HG02588 (cell line): ENCODE measurements at regions not wholly inside any gene's neighbourhood (a gene's known extent, or its start where the extent isn't known, plus 50 kb on each side); places are given as distances from the start of the nearest gene placed in this dataset.
"Not testable (repeated sequence)": the region's sequence is repeated elsewhere in the genome, so short reads cannot be mapped to it uniquely, and the experiment has no call there.

Experiments
- ATAC-seq: cut with Tn5 transposase; IDR thresholded peaks from one replicate; pipeline ENCODE4 v1.9.1; 2021; ENCODE audit warnings: mild to moderate bottlenecking, moderate library complexity; ENCODE audit not compliant: unreplicated experiment

GRCh38 chr10:109664554-109664953 lies 258.8 kb downstream of the XPNPEP1 start:
- ATAC-seq: no peak

DNA sequence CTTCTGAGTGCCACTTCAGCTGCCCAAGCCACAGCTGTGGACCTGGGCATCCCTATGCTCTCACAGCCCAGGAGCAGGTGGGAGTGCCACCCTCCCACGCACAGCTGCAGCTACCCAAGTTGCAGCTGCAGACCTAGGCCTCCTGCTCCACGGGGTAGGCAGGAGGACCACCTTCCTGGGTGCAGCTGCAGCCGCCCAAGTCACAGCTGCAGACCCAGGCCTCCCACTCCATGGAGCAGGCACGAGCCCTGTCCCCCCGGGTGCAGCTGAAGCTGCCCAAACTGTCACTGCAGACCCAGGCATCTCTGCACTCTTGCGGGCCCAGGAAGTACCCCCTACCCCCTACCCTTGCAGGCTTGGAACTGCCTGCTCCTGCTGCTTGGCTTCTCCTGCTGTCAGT lies 260.2 kb downstream of the XPNPEP1 start:
- ATAC-seq: no peak

GRCh38 chr10:109652612-109653011 lies 270.7 kb downstream of the XPNPEP1 start:
- not testable (repeated sequence) for ATAC-seq

- no peak for ATAC-seq
Measured at GRCh38 chr10:109650228-109650627, 273.1 kb downstream of the XPNPEP1 start.

DNA sequence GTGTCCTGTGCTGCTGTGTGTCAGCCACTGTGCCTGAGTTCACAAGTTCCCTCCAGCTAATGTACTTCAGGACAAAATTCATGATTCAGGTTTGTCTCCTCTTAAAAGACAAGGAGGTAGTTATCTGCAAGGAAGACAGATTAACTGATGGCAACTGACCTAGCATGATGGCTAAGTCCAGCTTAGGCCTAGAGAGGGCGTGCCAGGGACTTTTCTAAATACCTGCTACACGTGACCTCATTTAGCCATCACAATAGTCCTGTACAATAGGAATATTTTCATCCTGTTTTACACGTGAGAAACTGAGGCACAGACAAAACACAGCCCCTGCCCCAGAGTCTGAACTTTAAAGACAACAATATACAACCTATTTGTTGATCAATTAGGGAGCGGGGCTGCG lies 275.7 kb downstream of the XPNPEP1 start:
- no peak for ATAC-seq

GRCh38 chr10:109633846-109634245 lies 289.5 kb downstream of the XPNPEP1 start:
- ATAC-seq: no peak

DNA sequence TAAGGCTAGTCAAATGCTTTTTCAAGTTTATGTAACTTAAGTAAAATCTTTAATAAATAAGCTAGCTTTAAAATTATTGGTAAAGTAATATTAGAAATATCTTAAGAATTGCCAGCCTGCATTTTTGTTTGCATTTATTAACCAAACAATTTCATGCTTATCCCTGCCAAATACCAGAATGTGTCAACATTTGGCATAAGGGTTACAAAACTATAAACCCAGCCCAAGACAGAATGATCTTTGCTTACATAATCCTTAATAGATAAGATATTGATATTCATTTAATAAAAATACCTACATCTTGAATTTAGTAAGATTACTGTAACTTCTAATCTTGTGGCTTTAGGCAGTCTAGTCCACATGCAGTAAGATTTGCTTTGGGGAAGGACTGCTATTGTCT lies 290.3 kb downstream of the XPNPEP1 start:
- not testable (repeated sequence) for ATAC-seq

- no peak for ATAC-seq
Measured at GRCh38 chr10:109624939-109625338, 298.4 kb downstream of the XPNPEP1 start.

DNA sequence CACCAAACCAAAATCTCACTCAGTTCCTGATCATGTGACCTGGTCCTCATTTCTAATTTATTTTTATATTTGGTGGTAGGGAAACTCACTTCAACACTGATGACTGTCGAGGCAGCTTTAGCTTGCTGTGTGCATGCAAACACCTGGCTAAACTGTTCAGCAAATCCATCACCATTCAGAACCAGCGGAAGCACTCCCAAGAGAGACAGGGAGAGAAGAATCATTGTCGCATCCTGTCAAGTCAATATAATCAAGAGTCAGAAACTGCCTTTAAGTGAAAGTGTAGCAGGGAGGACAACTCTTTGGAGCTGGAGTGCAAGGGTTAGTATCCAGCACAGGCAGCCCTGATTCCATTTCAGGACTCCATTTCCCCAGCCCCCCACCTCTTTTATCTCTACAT lies 300.7 kb downstream of the XPNPEP1 start:
- no peak for ATAC-seq

GRCh38 chr10:109620396-109620795 lies 302.9 kb downstream of the XPNPEP1 start:
- no peak for ATAC-seq

DNA sequence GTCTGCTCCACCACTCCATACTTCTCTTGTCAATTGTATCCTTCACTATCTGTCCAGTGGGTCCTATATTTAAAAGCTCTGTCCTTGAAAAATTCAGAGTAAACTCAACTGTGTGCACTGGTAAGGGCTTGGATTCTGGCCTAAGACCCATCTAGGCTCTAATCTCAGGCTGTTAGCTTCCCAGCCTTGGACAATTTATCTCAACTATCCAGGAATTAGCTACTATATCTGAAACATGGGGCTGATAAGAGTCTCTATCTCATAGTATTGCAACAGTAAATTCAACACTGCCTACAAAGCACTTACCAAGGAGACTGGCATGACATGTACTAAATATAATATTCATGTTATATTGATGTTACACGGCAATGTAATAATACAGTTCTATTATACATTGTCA lies 303.4 kb downstream of the XPNPEP1 start:
- ATAC-seq: no peak

GRCh38 chr10:109618748-109619147 lies 304.6 kb downstream of the XPNPEP1 start:
- no peak for ATAC-seq

DNA sequence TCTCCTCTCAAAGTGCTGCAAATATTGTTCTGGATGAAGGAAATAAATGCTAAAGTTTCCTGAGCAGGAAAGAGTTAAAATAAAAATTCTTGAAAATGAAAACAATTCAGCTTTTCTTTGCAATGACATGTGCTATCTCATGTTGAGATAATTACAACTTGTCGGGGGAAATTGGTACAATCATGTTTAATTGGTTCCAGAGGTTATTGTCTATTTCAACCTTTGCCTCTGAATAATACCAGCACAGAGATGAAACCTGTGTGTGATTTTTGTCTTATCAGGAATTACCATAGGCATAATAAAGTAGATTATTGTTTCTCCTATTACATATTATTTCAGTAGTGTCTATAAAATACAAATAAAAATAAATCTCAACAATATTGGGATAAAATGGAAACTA lies 305.0 kb downstream of the XPNPEP1 start:
- ATAC-seq: no peak

DNA sequence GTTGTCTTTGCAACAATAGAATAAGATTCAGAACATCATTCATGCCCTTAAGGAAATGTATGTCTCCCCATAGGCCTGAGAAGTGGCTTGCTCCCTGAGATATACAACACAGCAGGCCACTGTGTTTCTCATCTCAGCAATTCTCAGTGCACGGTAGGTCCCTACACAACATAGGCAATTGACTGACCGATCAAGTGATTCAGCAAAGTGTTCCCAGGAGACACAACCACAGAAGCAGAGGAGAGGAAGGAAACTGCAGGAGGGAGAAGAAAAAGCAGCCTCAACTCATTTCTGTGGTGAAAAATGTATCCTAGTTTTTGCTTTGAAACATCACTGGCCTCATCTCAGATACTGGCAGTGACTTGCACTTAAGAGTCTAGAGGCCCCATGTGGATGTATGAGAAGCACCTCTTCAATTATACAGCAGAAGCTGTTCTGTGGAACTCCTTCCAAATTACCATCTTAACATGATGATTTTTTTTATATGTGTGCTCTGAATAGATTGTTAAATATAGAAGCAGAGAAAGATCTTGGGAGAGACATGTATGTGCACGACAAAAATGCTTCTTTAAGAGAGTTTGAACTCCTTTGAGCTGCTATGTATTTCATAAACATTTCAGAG lies 306.8 kb downstream of the XPNPEP1 start:
- no peak for ATAC-seq

DNA sequence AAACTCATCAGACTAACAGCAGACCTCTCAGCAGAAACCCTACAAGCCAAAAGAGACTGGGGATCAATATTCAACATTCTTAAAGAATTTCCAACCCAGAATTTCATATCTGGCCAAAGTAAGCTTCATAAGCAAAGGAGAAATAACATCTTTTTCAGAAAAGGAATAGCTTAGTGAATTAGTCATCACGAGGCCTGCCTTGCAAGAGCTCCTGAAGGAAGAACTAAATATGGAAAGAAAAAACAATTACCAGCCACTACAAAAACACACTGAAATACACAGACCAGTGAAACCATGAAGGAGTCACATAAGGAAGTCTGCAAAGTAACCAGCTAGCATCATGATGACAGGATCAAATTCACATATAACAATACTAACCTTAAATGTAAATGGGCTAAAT lies 328.0 kb downstream of the XPNPEP1 start:
- ATAC-seq: not testable (repeated sequence)

GRCh38 chr10:109593682-109594081 lies 329.6 kb downstream of the XPNPEP1 start:
- ATAC-seq: no peak

DNA sequence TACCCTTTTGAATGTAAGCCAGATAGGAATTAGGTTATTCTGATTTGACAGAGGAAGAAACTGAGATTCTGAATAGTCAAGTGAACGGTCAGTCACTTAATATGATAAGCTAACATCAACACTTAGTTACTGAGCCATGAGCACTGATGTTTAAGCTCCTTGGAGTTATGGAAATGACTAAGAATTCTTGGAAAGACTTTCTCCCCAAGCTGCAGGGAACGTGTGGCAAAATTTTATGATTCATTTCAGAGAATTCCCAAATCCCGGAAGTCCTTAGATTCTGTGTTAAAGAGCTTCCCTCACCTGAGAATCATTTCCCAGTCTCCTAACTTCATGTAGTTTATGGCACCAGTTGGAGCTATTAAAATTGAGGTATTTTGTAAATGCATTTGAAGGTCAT lies 330.9 kb downstream of the XPNPEP1 start:
- ATAC-seq: no peak

DNA sequence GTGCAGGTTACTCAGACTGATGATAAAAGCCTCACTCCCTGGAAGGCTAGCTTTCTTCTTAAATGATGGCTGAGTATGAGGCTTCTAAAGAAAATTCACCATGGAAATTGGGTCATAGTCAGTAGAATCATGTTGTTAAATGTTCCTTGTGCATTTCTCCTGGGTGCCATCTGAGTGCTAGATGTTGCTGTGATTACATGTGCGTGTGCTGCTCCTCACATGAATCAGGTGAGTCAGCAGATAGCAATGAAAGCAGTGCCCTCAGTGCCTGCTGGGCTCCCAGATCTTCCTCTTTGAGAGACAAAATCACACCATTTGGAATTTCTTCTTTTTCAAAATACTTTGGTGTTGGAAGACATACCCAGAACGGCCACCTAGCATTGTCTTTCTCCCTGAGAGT lies 331.7 kb downstream of the XPNPEP1 start:
- ATAC-seq: no peak

DNA sequence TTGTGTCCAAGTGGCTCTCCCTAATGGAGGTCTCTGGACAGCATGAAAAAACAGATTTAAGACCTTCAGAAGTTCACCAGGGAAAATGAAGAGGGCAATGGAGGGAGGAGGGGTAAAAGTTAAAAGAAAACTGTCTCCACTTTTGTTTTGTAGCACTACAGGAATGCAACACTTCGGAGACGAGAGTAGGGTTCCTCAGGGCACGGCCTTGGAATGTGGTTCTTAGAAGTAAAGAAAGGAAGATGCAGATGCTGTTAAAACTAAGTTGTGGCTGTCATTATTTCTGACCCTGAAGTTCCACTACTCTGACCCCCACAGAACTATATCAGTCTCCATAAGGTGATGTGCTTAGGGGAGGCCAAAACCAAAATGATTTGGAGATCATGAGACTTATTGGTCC lies 335.1 kb downstream of the XPNPEP1 start:
- no peak for ATAC-seq

- ATAC-seq: no peak
Measured at GRCh38 chr10:109587366-109587765, 335.9 kb downstream of the XPNPEP1 start.

- no peak for ATAC-seq
Measured at GRCh38 chr10:109556399-109556798, 366.9 kb downstream of the XPNPEP1 start.

DNA sequence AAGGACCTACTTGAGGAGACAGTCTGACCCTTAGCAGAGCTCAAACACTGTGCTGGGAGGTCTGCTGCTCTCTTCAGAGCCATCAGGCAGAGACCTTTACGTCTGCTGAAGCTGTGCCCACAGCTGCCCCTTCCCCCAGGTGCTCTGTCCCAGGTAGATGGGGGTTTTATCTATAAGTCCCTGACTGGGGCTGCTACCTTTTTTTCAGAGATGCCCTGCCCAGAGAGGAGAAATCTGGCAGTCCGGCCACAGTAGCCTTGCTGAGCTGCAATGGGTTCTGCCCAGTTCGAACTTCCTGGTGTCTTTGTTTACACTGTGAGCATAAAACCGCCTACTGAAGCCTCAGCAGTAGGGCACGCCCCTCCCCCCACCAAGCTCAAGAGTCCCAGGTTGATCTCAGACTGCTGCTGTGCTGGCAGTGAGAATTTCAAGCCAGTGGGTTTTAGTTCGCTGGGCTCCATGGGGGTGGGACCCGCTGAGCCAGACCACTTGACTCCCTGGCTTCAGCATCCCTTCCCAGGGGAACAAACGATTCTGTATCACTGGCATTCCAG lies 381.2 kb downstream of the XPNPEP1 start:
- not testable (repeated sequence) for ATAC-seq

GRCh38 chr10:109534193-109534592 lies 389.1 kb downstream of the XPNPEP1 start:
- ATAC-seq: no peak
